Stimulated activated naive CD8-positive, alpha-beta T cell treated with anti-CD3 and anti-CD28 coated beads, Interleukin-15, Interleukin-2, amounts not matched to agents 100 U/mL and 50 U/mL, for 24 hours (primary cell): ENCODE measurements at regions not wholly inside any gene's neighbourhood (a gene's known extent, or its start where the extent isn't known, plus 50 kb on each side); places are given as distances from the start of the nearest gene placed in this dataset.

Experiments
- ATAC-seq: fragments of 150-1000 bp; cut with Tn5 transposase; one replicate; pipeline ENCODE4 v1.10.0; 2021
- DNase-seq: peaks from one replicate; pipeline ENCODE4 v3.0.0; 2021

- ATAC-seq (no peak), DNase-seq (no peak)
Measured at GRCh38 chr2:176468457-176469113, 199.3 kb downstream of the MTX2 start.

DNA sequence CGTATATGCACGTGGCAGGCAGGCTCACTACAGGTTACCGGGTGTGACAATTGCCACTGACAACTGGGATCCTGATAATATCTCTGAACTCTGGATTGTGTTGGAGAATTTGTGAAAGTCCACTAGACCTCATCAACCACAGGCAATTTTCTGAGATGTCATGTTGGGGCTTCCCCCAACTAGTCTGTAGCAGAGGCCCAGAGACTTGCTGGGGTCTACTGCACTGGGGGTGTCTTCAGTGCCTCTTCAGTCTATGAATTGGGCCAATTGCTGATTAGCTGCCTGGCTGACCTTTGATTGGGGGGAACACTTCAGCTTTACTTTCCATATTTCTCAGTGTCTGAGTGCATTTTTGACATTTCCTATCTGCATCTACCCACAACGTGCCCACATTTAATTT lies 201.5 kb downstream of the MTX2 start:
- peak; percentile 12 for DNase-seq
- ATAC-seq = peak; percentile 89

DNA sequence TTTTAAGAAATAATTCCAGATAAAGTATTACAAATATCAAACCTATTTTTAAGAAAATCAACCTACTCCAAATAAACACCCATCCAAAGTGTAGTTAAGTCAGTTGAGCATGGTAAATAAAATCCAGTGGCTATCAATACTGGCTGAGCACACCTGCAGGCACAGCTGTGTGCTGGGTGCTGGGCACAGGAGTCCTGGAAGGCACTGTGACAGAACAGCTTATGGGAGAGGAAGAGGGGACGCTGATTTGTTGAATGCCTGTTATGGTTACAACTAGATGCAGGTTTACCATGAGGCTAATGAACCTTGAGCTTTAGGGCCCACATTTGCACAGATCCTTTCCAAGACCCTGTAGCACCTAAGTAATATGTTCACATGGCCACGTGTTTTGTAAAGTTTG lies 202.7 kb downstream of the MTX2 start:
- ATAC-seq = no peak

DNA sequence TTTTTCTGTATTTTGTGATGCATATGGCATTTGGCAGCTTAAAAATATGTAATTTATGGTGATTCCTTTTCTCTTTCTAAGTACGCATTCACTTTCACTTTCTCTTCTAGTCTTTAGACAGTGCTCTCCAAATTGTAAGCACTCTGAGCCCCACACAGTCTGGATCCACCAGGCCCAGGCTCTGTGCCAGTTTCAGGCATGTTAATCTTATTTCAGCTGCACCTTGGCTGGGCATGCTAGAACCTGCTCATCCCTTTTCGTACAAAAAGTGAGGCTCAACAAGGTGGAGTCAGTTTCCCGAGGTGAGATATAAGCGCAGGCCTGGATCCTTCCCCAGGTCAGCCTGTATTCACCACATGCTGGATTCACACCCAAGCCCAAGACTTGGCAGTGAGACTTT lies 203.9 kb downstream of the MTX2 start:
- DNase-seq (no peak), ATAC-seq (no peak)

More for the DNA sequence above, 202.7 kb downstream of the MTX2 start:
- no peak for DNase-seq

DNA sequence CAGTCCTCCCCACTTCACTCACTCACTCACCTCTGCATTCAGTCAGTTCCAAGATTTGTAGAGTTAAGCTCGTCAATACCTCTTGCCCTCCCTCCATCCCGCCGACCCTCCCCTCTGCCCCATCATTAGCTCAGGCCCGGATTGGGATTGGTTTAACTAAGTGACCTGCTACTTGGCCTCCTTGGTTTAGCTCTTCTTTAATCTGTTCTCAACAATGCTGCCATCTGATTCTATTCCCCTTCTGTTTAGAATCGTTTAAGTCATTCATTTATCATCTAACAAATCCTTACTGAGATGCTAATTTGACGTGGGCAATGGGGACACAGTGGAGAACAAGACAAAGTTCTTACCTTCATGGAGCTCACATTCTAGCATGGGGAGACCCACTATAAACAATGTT lies 204.6 kb downstream of the MTX2 start:
- ATAC-seq = no peak
- DNase-seq = no peak

- DNase-seq (no peak), ATAC-seq (peak; percentile 43)
Measured at GRCh38 chr2:176477336-176477735, 208.1 kb downstream of the MTX2 start.

GRCh38 chr2:176479961-176480360 lies 210.7 kb downstream of the MTX2 start:
- ATAC-seq (no peak), DNase-seq (no peak)

DNA sequence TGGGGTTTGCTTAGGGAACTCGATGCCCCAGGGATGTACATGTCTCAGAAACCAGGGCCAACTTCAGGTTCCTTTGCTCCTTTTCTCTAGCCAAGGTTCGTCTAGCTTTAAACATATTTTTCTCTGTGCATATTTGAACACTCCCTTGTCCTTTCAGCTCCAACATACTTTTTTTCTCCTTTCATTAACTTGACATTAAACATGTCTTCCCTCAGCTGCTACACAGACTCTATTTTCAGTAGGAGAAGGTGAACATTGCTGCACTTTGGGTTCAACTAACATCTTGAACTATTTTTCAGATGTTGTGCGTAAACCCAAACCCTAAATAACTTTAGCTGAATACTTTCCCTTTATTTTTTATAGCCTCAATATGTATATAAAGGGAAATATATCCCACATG lies 212.9 kb downstream of the MTX2 start:
- no peak for DNase-seq
- ATAC-seq = no peak

- no peak for DNase-seq
- ATAC-seq = no peak
Measured at GRCh38 chr2:176483476-176483875, 214.2 kb downstream of the MTX2 start.

DNA sequence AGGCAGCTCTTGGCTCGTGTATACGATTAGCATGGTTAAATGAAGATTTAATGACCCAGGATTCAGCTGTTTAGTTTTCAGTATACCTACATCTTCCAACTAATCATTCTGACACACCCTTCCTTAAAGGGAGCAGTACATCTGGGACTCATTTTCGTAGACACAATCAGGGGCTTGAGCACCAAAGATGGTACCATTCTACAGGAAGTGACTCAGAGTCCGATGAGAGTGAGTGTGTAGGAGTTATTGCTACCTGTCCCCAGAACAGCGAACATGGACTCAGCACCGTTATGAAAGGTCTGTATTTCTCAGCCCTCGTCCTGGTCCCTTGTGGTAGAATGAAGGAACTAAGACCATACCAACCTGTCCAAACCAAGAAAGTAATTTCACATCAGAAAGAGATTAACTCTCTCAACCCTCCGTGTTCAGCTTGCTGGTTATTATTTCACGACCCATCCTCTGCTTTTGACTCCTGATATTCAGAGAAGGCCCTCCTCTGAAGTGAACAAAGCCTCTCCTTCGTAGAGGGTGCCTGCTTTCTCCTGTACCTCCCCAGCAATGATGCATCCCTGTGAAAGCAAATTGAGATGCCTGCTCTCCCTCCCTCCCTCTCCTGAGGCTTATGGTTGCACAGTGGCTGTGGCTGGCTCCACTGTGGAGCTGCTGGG lies 214.8 kb downstream of the MTX2 start:
- ATAC-seq = no peak
- no peak for DNase-seq

GRCh38 chr2:176484838-176485237 lies 215.6 kb downstream of the MTX2 start:
- ATAC-seq (no peak), DNase-seq (no peak)

- DNase-seq (no peak), ATAC-seq (no peak)
Measured at GRCh38 chr2:176488431-176488830, 219.2 kb downstream of the MTX2 start.

- no peak for DNase-seq
Measured at GRCh38 chr2:176490061-176490861, 221.0 kb downstream of the MTX2 start.

DNA sequence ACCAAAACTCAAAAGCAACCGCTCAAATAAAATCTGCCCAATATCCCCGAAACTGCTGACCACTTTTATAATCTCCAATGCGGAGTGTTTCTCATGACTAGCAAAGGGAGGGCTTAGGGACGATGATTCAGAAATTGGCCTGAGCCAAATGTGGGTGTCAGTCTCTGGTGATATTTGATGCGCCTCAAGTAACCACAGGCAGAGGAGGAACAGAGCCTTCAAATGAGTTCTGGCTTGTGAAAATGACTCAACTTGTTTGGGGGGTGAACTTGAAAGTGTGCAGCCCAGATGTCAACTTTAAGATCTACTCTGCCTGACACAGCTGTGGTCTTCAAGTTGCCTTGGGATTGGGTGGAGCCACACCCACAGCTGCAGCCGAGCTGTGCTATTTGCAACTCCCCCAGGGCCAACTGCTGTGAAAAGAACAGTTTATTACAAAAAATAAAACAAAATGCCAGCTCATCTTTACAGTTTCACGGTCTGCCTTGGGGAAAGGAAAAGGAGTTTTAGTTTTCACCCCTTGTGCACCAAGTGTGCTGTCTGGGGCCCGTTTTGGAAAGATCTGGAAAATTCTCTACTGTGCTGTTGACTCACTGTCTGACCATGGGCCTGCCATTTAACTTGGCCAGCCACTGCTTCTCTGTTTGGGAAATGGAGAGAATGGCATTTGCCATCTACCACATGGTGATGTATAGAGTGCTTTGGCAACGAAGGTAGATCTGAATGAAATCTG lies 222.1 kb downstream of the MTX2 start:
- ATAC-seq = peak; percentile 94
- peak; percentile 44 for DNase-seq

More at GRCh38 chr2:176490061-176490861, 221.0 kb downstream of the MTX2 start:
- ATAC-seq = no peak

GRCh38 chr2:176492583-176492982 lies 223.3 kb downstream of the MTX2 start:
- no peak for DNase-seq
- no peak for ATAC-seq

GRCh38 chr2:176493226-176493825 lies 224.1 kb downstream of the MTX2 start:
- DNase-seq (no peak), ATAC-seq (no peak)

DNA sequence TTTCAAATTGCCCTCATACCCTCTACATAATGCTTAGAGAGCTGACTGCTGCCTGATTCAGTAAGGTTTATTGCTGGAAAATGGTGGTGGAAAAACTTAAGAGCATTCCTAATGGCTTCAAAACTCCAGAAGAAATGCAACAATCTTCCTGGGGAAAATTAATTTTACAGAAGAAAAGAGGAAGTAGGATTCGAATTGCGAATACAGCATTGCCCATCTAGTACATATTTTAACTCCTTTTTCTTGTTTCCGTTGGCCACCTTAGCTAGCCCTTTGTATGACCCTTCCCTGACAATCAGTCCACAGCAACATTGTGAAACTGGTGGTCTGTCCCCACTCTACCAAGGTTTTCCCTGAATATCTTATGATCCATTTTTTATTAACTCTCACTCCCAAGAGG lies 224.7 kb downstream of the MTX2 start:
- no peak for ATAC-seq

DNA sequence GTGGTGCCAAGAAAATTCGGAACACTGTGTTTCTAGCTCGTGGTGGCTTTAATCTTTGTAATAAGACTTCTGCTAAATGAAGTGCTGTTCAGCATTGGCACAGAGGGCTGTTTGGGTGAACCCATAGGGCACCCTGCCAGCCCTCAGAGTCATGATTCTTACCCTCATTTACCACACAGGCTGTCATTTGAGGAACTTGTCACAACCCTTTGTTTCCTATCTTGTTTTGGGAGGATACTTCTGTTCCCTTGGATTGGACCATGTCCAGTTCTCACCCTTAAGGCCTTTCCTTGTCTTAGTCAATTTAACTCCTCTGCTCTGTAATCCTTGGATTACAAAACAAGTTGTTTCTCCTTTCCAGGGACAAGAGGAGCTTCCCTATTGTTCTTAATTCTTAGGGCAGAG lies 225.7 kb downstream of the MTX2 start:
- no peak for ATAC-seq
- no peak for DNase-seq

More for the DNA sequence above, 224.7 kb downstream of the MTX2 start:
- DNase-seq = no peak

GRCh38 chr2:176495826-176496225 lies 226.6 kb downstream of the MTX2 start:
- DNase-seq = no peak
- ATAC-seq = no peak

DNA sequence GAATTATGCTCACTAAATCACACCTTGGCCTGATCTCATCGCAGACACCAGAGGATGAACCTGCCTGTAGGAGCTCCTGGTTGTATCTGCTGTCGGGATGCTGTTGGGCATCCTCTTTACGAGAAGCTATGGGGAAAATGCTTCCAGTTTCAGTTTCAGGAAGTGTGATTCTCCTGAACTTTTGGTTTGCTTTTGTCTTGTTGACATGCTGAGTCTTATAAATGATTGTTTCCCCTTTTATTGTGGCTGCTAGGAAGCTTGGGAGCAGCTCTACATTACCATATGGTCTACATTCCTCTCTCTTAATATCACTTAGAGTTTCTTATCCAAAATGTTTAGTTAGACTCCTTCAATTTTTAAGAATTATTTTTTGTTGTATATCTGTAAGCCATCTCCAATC lies 227.5 kb downstream of the MTX2 start:
- DNase-seq (no peak), ATAC-seq (no peak)

DNA sequence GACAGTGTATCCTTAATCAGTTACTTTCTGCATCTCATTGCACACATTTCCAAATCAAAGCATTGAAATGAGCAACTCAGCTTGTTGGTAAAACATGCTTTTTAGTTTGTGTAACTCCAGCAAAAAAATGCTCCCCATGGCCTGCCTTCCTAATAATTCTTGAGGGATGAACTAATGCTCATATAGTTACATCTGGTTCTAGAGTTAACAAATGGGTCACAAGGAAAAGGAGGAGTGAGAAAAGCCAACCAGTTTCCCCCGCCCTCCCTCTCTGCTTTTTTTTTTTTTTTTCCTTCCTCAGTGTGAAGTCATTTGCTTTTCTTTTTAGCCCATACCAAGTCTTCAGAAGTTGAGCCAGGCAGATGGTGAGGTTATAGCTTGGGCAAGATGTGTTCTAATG lies 231.7 kb downstream of the MTX2 start:
- ATAC-seq = no peak
- no peak for DNase-seq

GRCh38 chr2:176501617-176502016 lies 232.4 kb downstream of the MTX2 start:
- ATAC-seq (no peak), DNase-seq (no peak)
